Stimulated activated CD8-positive, alpha-beta memory T cell treated with anti-CD3 and anti-CD28 coated beads, Interleukin-2, amount 100 ng/mL, for 48 hours (primary cell): ENCODE measurements at regions not wholly inside any gene's neighbourhood (a gene's known extent, or its start where the extent isn't known, plus 50 kb on each side); places are given as distances from the start of the nearest gene placed in this dataset.
"Not testable (repeated sequence)": the region's sequence is repeated elsewhere in the genome, so short reads cannot be mapped to it uniquely, and the experiment has no call there.

ENCODE experiments used
- DNase-seq, 2 donors: peaks; one replicate each; pipeline ENCODE4 v3.0.0-alpha.2; 2020; ENCODE audit warnings: low read depth in 2 of 2

- DNase-seq, result no peak
Measured at GRCh38 chr1:219086956-219087469, 86.7 kb upstream of the LYPLAL1 start.

GRCh38 chr1:219088778-219089557 lies 84.7 kb upstream of the LYPLAL1 start:
- no peak for DNase-seq

GRCh38 chr1:219090607-219091006 lies 83.1 kb upstream of the LYPLAL1 start:
- DNase-seq, result no peak

- DNase-seq, result no peak
Measured at GRCh38 chr1:219092206-219092605, 81.5 kb upstream of the LYPLAL1 start.

GRCh38 chr1:219099307-219099706 lies 74.4 kb upstream of the LYPLAL1 start:
- no peak for DNase-seq

- DNase-seq, result no peak
Measured at GRCh38 chr1:219100059-219100458, 73.6 kb upstream of the LYPLAL1 start.

- not testable (repeated sequence) for DNase-seq
Measured at GRCh38 chr1:219102466-219102865, 71.2 kb upstream of the LYPLAL1 start.

- DNase-seq, result no peak
Measured at GRCh38 chr1:219105893-219106292, 67.8 kb upstream of the LYPLAL1 start.

GRCh38 chr1:219109424-219110018 lies 64.2 kb upstream of the LYPLAL1 start:
- no peak for DNase-seq

GRCh38 chr1:219113261-219113660 lies 60.4 kb upstream of the LYPLAL1 start:
- DNase-seq, result no peak

GRCh38 chr1:219114014-219114413 lies 59.7 kb upstream of the LYPLAL1 start:
- DNase-seq, result no peak

GRCh38 chr1:219119839-219120238 lies 53.8 kb upstream of the LYPLAL1 start:
- DNase-seq, result no peak

GRCh38 chr1:219120624-219121544 lies 52.8 kb upstream of the LYPLAL1 start:
- DNase-seq, result no peak

GRCh38 chr1:219121679-219122078 lies 52.0 kb upstream of the LYPLAL1 start:
- DNase-seq, result no peak

- no peak for DNase-seq
Measured at GRCh38 chr1:219123036-219123435, 50.6 kb upstream of the LYPLAL1 start.
